HG03108 (cell line): ENCODE measurements at regions not wholly inside any gene's neighbourhood (a gene's known extent, or its start where the extent isn't known, plus 50 kb on each side); places are given as distances from the start of the nearest gene placed in this dataset.
"Not testable (repeated sequence)": the region's sequence is repeated elsewhere in the genome, so short reads cannot be mapped to it uniquely, and the experiment has no call there.

Experiments used
- ATAC-seq: cut with Tn5 transposase; IDR thresholded peaks from one replicate; pipeline ENCODE4 v1.9.1; 2021; ENCODE audit warnings: moderate library complexity; ENCODE audit not compliant: unreplicated experiment

DNA sequence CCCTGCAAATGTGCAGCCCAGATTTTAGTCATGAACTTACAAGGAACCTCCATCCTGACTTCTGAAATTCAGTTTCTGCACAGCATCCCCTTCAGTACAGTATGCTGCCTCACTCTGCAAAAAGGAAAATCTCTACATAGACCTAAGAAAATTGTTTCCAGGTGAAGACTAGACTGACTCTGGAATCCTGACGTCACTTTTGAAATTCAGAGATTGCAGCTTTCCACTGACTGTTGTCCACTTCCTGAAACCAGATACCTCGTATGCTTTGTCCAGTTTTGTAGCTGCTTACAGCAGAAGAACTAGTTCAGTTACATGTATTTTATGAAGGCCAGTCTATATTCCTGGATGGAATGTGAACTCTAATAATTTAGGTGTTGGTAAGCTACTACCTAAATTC, 629.3 kb upstream of the ST8SIA4 start:
- ATAC-seq, result no peak

DNA sequence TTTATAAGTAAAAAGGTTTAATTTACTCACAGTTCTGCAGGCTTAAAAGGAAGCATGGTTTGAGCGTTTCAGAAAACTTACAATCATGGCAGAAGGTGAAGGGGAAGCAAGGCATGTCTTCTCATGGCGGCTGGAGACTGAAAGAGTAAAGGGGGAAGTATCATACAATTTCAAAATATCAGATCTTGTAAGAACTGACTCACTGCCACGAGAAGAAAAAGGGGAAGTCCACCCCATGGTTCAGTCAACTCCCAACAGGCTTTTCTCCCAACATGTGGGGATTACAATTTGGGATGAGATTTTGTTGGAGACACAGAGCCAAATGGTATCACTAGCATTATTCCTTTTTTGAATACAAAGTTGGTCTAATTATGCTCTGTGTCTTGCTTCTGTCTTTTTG, 627.9 kb upstream of the ST8SIA4 start:
- no peak for ATAC-seq

DNA sequence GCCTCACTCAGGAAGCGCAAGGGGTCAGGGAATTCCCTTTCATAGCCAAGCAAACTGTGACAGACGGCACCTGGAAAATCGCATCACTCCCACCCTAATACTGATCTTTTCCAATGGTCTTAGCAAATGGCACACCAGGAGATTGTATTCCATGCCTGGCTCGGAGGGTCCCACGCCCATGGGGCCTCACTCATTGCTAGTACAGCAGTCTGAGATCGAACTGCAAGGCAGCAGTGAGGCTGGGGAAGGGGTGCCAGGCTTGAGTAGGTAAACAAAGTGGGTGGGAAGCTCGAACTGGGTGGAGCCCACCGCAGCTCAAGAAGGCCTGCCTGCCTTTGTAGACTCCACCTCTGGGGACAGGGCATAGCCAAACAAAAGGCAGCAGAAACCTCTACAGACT, 626.0 kb upstream of the ST8SIA4 start:
- not testable (repeated sequence) for ATAC-seq

DNA sequence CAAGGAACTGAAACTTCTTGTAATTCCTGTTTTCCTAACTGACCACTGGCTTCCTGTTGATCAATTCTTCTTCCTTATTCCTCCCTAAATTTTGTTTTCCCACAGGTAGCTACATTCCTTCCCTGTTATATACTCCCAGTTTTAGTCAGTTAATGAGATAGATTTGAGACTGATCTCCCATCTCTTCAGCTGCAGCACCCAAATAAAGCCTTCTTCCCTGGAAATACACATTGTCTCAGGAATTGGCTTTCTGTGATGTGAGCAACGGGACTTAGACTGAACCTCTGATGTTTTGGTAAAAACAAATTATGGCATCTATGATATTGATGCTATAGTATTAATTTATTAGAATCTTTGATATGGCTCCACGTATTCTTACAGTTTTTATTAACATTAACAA, 617.3 kb upstream of the ST8SIA4 start:
- ATAC-seq, result no peak

DNA sequence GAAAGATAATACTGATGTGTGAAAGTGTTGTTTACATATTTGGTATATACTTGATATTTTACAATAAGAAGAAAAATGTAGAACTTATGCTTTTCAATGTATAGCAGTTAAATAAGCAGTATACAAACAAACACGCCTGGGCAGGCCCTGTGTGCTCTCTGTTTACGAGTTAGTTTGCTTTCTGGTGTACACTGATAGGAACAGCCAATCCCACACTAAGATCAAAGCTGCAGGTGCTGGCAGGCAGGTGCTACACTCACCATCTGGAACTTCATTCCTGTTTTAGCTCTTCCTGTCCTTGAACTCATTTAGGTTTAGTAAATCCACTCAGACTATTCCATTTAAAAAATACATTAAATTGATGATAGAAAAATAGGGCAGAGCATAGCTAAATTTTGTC, 614.7 kb upstream of the ST8SIA4 start:
- ATAC-seq, result no peak

DNA sequence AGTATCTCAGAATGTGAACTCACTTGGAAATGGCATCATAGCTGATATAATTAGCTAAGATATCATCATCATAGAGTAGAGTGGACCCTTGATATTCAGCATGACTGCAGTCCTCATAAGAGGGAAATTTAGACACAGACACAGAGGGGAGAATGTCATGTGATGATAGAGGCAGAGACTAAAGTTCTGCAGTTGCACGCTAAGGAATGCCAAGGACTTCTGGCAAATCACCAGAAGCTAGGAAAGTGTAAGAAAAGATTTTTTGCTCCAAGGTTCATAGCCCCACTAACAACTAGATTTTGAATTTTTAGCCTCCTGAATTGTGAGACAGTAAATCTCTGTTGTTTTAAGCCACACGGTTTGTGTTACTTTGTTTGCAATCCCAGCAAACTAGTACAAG, 612.6 kb upstream of the ST8SIA4 start:
- ATAC-seq, result no peak

DNA sequence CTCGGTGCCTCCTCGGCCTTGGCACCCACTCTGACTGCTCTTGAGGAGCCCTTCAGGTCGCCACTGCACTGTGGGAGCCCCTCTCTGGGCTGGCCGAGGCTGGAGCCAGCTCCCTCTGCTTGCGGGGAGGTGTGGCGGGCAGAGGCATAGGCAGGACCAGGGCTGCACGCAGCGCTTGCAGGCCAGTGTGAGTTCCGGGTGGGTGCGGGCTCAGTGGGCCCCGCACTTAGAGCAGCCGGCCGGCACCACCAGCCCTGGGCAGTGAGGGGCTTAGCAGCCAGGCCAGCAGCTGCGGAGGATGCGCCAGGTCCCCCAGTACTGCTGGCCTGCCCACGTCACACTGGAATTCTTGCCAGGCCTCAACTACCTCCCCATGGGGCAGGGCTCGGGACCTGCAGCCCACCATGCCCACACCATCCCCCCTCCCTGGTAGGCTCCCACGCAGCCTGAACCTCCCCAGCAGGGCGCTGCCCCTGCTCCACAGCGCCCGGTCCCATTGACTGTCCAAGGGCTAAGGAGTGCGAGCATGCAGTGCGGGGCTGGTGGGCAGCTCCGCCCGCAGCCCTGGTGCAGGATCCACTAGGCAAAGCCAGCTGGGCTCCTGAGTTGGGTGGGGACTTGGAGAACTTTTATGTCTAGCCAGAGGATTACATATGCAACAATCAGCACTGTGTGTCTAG, 602.9 kb upstream of the ST8SIA4 start:
- ATAC-seq, result no peak

DNA sequence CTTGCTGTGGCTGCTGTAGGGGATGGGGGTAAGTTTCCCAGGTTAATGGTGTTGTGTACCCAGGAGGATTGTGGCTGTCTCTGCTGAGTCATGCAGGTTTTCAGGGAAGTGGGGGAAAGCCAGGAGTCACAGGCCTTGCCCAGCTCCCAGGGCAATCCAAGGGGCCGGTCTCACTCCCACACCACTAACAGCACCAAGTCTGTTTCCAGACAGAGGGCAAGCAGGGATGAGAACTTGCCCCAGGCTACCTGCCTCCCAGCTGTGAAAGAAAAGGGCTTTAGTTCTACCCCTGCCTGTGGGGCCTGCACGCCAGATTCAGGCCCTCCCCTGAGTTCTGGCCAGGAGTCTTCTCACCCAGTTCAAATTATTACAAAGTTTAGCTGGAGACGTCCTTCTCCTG, 579.8 kb upstream of the ST8SIA4 start:
- ATAC-seq, result no peak

DNA sequence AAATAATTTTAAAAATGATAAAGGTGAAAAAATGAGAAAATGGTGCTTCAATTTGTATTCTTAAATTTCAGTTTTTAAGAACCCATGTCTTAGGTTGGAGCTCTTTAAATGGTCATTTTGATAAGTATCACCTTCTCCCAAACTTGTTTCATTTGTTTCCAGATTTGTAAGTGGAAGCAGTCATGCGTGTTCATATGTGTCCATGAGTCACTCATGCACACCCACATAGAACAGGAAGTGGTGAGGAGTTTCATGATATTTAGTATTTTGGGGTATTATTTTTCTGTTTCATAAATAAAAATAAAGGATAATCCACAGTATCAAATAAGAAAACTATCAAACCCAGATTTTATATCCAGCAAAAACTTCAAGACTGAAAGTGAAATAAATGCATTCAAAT, 570.4 kb upstream of the ST8SIA4 start:
- ATAC-seq, result no peak

DNA sequence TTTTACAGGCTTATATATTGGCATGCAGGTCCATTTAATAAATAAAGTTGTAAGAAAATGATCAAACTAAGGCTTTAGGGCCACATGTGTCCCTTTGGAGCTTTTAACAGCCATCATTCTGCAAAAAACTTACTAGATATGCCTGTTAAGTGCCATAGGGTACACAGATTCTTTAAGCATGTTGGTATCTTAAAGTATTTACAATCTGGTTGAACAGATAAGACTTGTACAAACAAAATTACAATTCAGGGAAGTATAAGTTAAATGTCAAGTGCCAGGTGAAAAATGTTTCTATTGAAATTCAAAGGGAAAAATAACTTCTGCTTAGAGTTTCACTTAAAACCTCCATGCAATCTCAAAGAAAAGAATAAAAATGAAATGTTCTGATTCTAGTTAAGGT, 558.4 kb upstream of the ST8SIA4 start:
- ATAC-seq, result no peak

DNA sequence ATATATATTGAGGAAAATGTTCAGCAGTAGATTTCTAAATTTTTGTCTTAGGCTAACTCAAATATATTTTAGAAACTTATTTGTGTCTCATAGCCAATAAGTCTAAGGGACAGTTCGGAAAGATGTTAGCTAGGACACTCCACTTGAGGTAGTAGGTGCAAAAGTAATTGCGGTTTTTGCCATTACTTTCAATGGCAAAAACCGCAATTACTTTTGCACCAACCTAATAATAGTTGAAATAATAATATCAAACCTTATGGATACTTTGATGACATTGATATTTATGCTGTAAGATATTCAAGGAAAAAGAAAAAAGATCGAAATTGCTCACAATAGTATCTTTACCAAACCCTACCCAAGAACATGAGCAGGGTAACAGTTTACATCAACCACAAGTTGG, 555.5 kb upstream of the ST8SIA4 start:
- ATAC-seq, result no peak

DNA sequence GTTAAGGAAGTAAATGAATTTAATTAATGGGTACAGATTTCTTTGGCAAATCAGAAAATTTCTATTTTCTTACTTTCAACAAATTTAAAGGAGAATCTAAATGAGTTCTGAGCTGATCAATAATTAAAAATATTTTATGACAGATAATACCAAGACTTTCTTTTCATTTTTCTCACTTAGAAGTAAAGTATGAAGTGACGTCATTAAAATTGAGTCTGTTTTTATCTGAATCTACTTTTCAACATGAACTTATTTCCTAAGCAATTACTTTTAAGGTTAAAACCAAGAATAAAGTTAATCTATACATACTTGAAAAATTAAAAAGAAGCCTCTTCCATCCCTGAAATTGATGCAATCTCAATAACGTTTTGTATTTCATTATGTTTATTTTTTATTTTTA, 552.8 kb upstream of the ST8SIA4 start:
- no peak for ATAC-seq

DNA sequence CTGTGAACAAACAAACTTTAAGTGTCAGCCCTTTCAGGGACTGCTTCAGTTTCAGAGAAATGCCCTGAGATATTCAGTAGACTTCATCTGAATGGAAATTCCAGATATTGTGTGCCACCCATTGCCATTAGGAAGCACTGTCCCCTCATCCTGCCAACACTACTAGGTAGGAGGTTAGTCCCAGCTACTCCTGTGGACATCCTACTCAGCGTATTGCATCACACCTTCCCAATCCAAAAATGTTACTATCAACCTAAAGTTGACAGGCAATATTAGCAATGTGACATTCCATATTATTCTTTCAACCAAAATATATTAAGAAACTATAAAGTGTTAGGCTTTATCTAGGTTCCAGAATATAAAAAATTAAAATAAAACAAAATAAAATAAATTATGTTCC, 552.0 kb upstream of the ST8SIA4 start:
- ATAC-seq, result no peak

DNA sequence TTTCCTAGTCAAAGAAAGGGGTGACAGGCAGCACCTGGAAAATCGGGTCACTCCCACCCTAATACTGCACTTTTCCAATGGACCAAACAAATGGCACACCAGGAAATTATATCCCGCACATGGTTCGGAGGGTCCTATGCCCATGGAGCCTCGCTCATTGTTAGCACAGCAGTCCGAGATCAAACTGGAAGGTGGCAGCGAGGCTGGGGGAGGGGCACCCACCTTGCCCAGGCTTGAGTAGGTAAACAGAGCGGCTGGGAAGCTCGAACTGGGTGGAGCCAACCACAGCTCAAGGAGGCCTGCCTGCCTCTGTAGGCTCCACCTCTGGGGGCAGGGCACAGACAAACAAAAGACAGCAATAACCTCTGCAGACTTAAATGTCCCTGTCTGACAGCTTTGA, 539.2 kb upstream of the ST8SIA4 start:
- not testable (repeated sequence) for ATAC-seq

DNA sequence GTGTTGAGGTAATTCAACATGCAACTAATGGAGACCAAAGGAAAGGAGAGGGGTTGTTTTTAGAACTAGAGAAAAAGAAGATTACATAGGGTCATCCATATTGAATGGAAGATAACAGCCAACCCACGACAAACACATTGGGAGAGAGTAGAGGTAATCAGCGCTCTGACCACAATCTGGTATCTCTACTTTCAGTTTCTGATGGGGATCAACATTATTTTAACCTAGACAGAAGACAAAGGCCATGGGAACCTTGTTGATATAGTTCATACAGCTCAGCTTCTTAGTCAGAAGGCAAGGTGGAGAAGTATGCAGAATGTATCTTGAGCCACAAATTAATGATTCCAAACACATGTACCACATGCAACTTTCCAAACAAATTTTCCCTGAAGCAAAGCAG, 537.1 kb upstream of the ST8SIA4 start:
- ATAC-seq, result no peak

DNA sequence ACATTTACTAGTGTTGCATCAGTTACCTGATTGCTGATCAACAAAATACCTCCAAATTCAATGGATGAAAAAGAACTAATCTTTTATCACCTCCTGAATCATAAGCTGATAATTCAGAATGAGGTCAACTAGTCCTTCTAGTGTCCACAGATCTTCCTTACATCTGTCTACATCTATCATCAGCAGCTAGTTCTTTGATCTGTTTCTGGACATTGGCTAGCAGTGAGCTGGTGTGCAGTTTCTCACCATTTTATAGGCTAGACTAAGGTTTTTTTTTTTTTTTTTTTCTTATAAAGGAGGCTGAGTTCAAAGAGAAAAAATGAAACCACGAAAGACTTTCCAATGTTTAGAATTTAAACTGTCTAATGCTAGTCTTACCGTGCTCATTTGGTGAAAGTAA, 534.3 kb upstream of the ST8SIA4 start:
- ATAC-seq, result no peak

DNA sequence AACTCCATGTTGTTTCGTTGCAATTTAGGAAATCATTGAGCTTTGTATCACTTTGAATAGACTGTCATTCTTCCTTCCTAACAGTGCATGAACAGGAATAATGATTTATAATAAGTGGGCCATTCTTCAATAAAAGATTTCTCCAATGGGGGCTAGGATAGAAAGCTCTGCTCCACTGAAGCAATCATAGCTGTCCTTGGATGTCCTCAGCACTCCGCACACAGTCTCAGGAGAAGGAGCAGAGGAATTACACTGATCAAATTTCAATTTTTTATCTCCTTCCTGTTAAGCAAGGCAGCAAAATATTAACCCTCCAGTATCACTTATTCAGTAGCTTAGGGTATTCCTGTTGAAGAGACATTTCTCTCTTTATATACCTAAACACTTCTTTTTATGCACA, 532.7 kb upstream of the ST8SIA4 start:
- ATAC-seq, result no peak

DNA sequence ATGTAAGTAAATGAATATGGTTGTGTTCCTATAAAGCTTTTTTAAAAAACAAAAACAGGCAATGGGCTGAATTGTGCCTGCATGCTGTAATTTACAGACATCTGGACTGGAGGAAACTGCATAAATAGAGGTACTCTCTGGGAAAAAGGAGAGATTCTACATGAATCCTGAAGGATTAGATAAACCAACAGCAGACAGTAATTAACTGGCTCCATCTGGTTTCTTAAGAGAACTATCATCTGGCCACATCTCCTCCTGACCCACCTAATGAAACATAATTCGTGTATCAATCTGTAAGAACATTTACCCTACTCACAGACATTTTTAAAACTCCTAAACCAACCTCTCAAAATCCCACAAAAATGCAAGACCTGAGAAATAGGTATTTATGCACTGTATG, 528.1 kb upstream of the ST8SIA4 start:
- no peak for ATAC-seq

DNA sequence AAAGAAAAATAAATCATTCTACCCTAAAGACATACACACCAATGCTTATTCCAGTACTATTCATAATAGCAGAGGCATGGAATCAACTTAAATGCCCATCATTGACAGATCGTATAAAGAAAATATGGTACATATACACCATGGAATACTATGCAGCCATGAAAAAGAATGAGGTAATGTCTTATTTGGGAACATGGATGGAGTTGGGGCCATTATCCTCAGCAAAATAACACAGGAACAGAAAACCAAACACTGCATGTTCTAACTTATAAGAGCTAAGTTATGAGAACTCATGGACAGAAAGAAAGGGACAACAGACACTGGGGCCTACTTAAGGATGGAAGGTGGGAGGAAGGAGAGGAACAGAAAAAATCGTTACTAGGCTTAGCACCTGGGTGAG, 527.5 kb upstream of the ST8SIA4 start:
- ATAC-seq, result no peak

DNA sequence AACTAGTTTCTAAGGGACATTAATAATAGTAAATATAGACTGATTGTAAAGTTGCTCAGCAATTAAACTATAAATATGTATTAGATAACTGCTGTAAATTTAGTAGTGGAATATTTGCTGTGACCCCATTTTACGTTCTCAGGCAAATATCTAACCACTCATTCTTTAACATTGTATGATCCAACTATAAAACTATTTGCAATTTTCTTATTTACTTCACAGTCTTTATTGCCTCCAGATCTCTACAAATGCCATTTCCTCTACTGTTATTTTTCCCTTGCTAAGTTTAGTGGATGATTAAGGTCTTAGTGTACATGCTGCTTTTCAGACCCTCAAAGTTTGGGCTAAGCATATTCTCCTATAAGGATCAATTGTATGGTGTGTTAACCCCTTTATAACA, 526.2 kb upstream of the ST8SIA4 start:
- no peak for ATAC-seq

DNA sequence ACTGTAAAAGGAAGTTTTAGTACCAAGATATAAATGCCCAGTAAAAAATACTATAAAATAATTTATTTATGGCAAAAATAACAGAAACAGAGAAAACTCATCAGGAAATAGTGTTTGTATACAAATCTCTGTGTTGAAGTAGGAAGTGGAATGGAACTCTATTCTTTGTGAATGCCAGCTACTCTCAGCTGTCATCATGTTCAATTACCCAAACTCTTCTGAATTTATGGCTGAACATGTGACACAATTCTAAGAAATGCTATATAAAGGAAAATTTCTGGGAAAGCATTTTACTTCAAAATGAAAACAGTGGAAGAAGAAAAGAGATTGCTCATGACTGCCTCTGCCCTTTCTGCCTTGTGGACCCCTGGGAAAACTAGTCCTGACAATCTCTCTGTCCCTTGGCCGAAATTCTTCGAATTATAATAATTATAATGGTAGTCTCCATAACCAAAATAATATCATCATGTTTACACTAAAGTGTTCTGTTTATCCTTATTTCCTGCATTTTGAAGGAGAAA, 522.3 kb upstream of the ST8SIA4 start:
- no peak for ATAC-seq

DNA sequence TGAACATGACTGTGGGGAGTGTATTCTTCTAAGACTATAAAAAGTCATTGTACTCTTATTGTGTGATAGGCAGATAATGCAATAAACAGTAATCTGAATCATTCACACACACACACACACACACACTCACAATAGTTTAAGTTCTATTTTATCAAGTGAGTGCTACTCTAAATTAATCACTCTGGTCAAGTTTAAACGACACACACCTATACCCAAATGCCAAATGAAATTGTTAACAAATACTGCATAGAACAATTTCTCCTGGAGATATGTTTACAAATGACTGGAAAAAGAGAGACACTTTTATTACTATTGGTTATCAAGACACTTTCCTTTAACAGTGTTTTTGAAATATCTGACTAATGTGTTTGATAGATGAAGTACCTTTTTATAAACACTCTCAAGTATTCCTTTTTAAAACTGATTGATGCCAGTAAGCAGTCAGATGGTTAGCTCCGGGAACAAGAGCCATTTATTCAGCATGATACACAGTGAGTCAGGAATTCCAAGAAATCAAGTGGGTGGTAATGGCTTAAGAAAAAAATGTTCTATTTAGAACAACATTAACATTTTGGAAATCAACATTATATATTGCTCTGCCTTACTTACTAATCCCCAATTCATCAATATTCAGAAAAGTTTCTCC, 521.6 kb upstream of the ST8SIA4 start:
- no peak for ATAC-seq

DNA sequence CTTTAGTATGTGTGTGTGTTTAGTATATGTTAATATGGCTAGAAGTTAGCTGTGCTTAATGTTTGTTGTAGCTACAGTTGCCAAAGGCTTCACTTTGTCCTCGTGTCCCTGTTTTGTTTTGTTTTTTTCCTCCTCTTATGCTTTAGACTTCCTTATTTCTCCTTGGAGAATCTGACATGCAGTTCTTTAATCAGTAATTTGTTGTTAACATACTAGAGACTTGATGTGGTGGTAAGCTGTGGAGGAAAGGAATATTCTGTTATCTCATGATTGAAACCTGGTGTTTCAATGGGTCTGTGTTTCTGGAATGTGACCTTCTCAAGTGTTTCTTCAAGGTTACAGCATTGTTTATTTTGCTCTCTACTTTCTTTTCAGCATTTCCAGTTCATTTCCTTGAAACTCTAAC, 515.6 kb upstream of the ST8SIA4 start:
- ATAC-seq, result no peak
